H1 (cell line): ENCODE measurements at regions not wholly inside any gene's neighbourhood (a gene's known extent, or its start where the extent isn't known, plus 50 kb on each side); places are given as distances from the start of the nearest gene placed in this dataset.

Experiments
- EP300 ChIP-seq, 2 experiments: IDR thresholded peaks; 1 replicate in 1 of 2; 2 replicates in 1 of 2; pipeline ENCODE4 v1.6.1; 2011 to 2012; ENCODE audit warnings: low read depth in 2 of 2, low read length in 2 of 2, mild to moderate bottlenecking in 2 of 2, borderline replicate concordance in 1 of 2, inconsistent platforms in 1 of 2, moderate library complexity in 1 of 2
- EZH2 ChIP-seq: fragments of 200-600 bp; sonication (generic); IDR thresholded peaks from 2 replicates; pipeline ENCODE4 v1.7.1; 2012; ENCODE audit warnings: low read depth, mild to moderate bottlenecking, moderate library complexity, low read length, inconsistent platforms; ENCODE audit not compliant: severe bottlenecking
- POLR2AphosphoS5 ChIP-seq: IDR thresholded peaks from 2 replicates; pipeline ENCODE4 v1.6.1; 2011; ENCODE audit warnings: low read depth, low read length
- TAF7 ChIP-seq: optimal IDR thresholded peaks from 2 replicates; pipeline ENCODE3; 2011; ENCODE audit warnings: low read depth, mild to moderate bottlenecking, inconsistent platforms, low read length, moderate library complexity, borderline replicate concordance
- TF ChIP-seq, protein P1 (sequence below), 3 experiments: IDR thresholded peaks; 1 replicate in 2 of 3; 2 replicates in 1 of 3; pipeline versions ENCODE4 v1.5.1 to v1.6.1; 2011; ENCODE audit warnings: low read length in 3 of 3, mild to moderate bottlenecking in 3 of 3, inconsistent platforms in 2 of 3, low read depth in 1 of 3, moderate library complexity in 1 of 3; ENCODE audit not compliant: insufficient read depth in 1 of 3; ENCODE audit errors: control extremely low read depth in 1 of 3

DNA sequence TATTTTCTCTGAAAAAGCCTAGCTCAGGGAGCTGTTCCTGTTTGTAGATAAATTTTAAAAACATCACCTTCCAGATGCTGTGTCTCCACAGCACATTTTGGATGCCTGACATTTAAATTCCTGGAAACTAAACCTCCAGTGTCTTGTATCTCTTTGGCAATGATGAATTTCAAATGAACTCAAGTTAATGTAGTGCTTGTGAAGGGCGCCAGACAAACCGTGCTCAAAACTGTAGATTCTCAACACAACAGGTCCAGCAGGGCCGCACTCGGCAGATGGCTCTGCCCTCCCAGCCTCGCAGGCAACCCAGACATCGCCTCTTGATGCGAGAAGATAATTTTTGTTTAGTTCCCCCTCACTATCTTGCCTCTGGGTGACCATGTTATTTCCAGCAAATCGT lies 432.9 kb downstream of the VRK1 start:
- TF ChIP-seq EZH2, result no peak
- no peak for TF ChIP-seq TAF7
- TF ChIP-seq EP300 (IDR thresholded peaks at IDR 0.05; ENCODE audit: borderline replicate concordance in 1 of 2, low read depth in 2 of 2, low read length in 2 of 2), result no peak
- no peak for TF ChIP-seq POLR2AphosphoS5
- TF ChIP-seq, protein P1, sequence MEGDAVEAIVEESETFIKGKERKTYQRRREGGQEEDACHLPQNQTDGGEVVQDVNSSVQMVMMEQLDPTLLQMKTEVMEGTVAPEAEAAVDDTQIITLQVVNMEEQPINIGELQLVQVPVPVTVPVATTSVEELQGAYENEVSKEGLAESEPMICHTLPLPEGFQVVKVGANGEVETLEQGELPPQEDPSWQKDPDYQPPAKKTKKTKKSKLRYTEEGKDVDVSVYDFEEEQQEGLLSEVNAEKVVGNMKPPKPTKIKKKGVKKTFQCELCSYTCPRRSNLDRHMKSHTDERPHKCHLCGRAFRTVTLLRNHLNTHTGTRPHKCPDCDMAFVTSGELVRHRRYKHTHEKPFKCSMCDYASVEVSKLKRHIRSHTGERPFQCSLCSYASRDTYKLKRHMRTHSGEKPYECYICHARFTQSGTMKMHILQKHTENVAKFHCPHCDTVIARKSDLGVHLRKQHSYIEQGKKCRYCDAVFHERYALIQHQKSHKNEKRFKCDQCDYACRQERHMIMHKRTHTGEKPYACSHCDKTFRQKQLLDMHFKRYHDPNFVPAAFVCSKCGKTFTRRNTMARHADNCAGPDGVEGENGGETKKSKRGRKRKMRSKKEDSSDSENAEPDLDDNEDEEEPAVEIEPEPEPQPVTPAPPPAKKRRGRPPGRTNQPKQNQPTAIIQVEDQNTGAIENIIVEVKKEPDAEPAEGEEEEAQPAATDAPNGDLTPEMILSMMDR (IDR thresholded peaks at IDR 0.05; ENCODE audit: control extremely low read depth in 1 of 3, insufficient read depth in 1 of 3, low read depth in 1 of 3, low read length in 3 of 3), result no peak
